ENCODE measurements at regions not wholly inside any gene's neighbourhood (a gene's known extent, or its start where the extent isn't known, plus 50 kb on each side); places are given as distances from the start of the nearest gene placed in this dataset.
"Not testable (repeated sequence)": the region's sequence is repeated elsewhere in the genome, so short reads cannot be mapped to it uniquely, and the experiment has no call there.

GRCh38 chrX:89581868-89582267 is 339.8 kb upstream of the TGIF2LX start:
- TF ChIP-seq SALL2 (tag by site-specific recombination; IDR thresholded peaks at IDR 0.05; ENCODE audit: borderline replicate concordance); CTCF (tag by site-specific recombination; IDR thresholded peaks at IDR 0.05); BCL11B (tag by site-specific recombination; IDR thresholded peaks at IDR 0.05; ENCODE audit: low read depth); TRIM28 (IDR thresholded peaks at IDR 0.05; ENCODE audit: borderline replicate concordance, low read length); ZSCAN16 (tag by site-specific recombination; IDR thresholded peaks at IDR 0.05); ZNF211 (tag by site-specific recombination; IDR thresholded peaks at IDR 0.05; ENCODE audit: low read depth); ZFP41 (tag by site-specific recombination; IDR thresholded peaks at IDR 0.05; ENCODE audit: borderline replicate concordance); ZNF549 (tag by site-specific recombination; IDR thresholded peaks at IDR 0.05); PRDM6 (tag by site-specific recombination; IDR thresholded peaks at IDR 0.05); ZFP3 (tag by site-specific recombination; IDR thresholded peaks at IDR 0.05; ENCODE audit: low read depth); ZNF501 (tag by site-specific recombination; IDR thresholded peaks at IDR 0.05); ZNF362 (tag by site-specific recombination; IDR thresholded peaks at IDR 0.05): not testable (repeated sequence)

All from HEK293 (cell line).